GM18502 (cell line): ENCODE measurements at regions not wholly inside any gene's neighbourhood (a gene's known extent, or its start where the extent isn't known, plus 50 kb on each side); places are given as distances from the start of the nearest gene placed in this dataset.
A peak's percentile ranks its signal among the peaks of the same experiment; 100 is the strongest.

Experiments
- ATAC-seq: cut with Tn5 transposase; IDR thresholded peaks from one replicate; pipeline ENCODE4 v1.9.1; 2021; ENCODE audit warnings: mild to moderate bottlenecking; ENCODE audit not compliant: unreplicated experiment, poor library complexity

GRCh38 chr6:153670403-153671026, 368.5 kb upstream of the OPRM1 start:
- ATAC-seq, result no peak

- no peak for ATAC-seq
These were observed 370.3 kb upstream of the OPRM1 start for GRCh38 chr6:153668758-153669157.

- ATAC-seq, result no peak
These were observed 376.1 kb upstream of the OPRM1 start for GRCh38 chr6:153662982-153663381.

- ATAC-seq, result no peak
These were observed 393.7 kb upstream of the OPRM1 start for GRCh38 chr6:153645326-153645725.

GRCh38 chr6:153644000-153644399, 395.0 kb upstream of the OPRM1 start:
- ATAC-seq, result no peak

GRCh38 chr6:153634416-153634815, 404.6 kb upstream of the OPRM1 start:
- no peak for ATAC-seq

GRCh38 chr6:153625089-153625488, 414.0 kb upstream of the OPRM1 start:
- ATAC-seq, result no peak

DNA sequence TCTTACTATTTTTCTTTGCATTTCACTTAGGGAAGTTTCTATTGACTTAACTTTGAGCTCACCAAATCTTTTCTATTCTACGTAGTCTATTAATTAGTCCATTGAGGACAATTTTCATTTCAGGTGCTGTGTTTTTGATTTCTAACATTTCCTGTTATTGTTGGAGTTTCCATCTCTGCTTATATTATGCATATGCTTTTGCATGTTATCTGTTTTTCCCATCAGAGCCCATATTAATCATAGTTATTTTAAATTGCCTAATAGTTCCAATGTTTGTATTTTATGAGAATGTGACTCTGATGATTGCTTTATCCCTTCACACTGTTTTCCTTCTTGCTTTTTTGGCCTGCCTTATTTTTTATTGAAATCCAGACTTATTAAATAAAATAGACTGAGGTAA, 414.5 kb upstream of the OPRM1 start:
- no peak for ATAC-seq

DNA sequence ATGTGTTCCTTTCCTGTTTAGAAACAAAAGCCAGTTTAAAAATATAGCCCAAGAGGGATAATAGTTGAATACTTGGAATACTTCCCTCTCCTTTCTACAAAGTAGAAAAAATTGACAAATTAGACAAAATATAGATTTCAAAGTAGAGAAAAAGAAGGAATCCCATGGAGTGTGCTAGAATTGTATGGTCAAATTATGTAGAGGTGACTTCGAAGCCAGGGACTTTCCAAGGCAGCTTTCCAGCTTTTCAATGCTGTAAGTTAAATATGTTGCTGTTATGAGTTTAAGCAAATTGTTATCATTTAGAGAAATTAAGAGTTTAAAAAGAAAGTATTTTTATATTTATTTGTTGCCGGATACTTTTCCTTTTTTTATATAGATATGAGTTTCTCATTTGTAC, 415.5 kb upstream of the OPRM1 start:
- ATAC-seq, result no peak

- no peak for ATAC-seq
These were observed 417.5 kb upstream of the OPRM1 start for GRCh38 chr6:153621491-153621890.

GRCh38 chr6:153621070-153621469, 418.0 kb upstream of the OPRM1 start:
- ATAC-seq, result no peak

GRCh38 chr6:153618371-153619322, 420.4 kb upstream of the OPRM1 start:
- ATAC-seq, result no peak

GRCh38 chr6:153616506-153616905, 422.5 kb upstream of the OPRM1 start:
- ATAC-seq, result no peak

GRCh38 chr6:153613719-153614455, 425.2 kb upstream of the OPRM1 start:
- ATAC-seq, result no peak

- no peak for ATAC-seq
These were observed 436.6 kb upstream of the OPRM1 start for GRCh38 chr6:153602401-153602800.

DNA sequence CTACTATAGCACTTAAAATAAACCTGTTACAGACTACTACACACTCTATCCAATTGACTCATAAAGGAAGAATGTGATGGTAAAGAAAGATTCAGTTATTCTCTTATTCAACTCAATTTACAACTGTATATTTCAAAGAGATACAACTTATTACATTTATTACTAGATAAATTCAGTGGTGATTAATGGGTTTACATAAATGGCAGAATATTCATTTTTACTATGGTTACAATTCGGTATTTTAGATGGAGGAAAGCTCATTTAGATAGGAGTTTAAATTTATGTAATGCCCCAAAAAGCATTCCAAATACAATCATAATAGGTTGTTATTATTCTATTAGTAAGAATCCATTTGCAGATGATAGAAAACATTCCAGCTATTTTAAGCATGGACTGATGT, 439.1 kb upstream of the OPRM1 start:
- no peak for ATAC-seq

GRCh38 chr6:153595903-153596302, 443.1 kb upstream of the OPRM1 start:
- no peak for ATAC-seq

GRCh38 chr6:153594871-153595270, 444.2 kb upstream of the OPRM1 start:
- no peak for ATAC-seq

- ATAC-seq, result peak; percentile 73
These were observed 447.9 kb upstream of the OPRM1 start for GRCh38 chr6:153591159-153591558.

- no peak for ATAC-seq
These were observed 448.6 kb upstream of the OPRM1 start for GRCh38 chr6:153590411-153590810.

- ATAC-seq, result no peak
These were observed 450.7 kb upstream of the OPRM1 start for GRCh38 chr6:153588330-153588729.
